HCT116 (cell line): ENCODE measurements at regions not wholly inside any gene's neighbourhood (a gene's known extent, or its start where the extent isn't known, plus 50 kb on each side); places are given as distances from the start of the nearest gene placed in this dataset.

Experiments used
- ATAC-seq: fragments of 200-7000 bp; cut with Tn5 transposase; 2 replicates; pipeline ENCODE4 v1.9.1; 2020; ENCODE audit warnings: mild to moderate bottlenecking, moderate library complexity
- BruUV-seq: library from RNA; stranded (reverse); fragments of 400-500 nt; replicated peaks from 2 replicates; lab custom pipeline; 2021; lab: Mats Ljungman, UMichigan
- CTCF ChIA-PET: fragments of 300-600 bp; sonication (Branson Sonifier 250); formaldehyde crosslinking; loops from one replicate; lab custom pipeline; 2021; ENCODE audit warnings: antibody characterized with exemption; lab: Charles Lee
- POLR2A ChIA-PET: fragments of 300-600, 350-600 bp; sonication (Branson Sonifier 250); formaldehyde crosslinking; loops from one replicate; lab custom pipeline; 2021; ENCODE audit warnings: antibody characterized with exemption; lab: Charles Lee
- RAD21 ChIA-PET, 2 experiments: fragments of 300-600 bp; sonication (Branson Sonifier 250); formaldehyde crosslinking; loops; one replicate each; lab custom pipeline; 2023; ENCODE audit warnings: low total read pairs in 2 of 2; ENCODE audit not compliant: uncharacterized antibody in 2 of 2, unreplicated experiment in 2 of 2, low non-redundant PET in 1 of 2; lab: Charles Lee
- DNase-seq: peaks from one replicate; pipeline ENCODE4 v3.0.0-alpha.2; 2010; ENCODE audit warnings: low read depth, low spot score
- H2AFZ ChIP-seq: fragments of 200-600 bp; shearing (Covaris generic), sonication (generic); 2 replicates; pipeline ENCODE4 v1.6.1; 2017; ENCODE audit warnings: low read depth, mixed run types, mixed read lengths, antibody characterized with exemption, low read length; ENCODE audit not compliant: poor library complexity, severe bottlenecking
- H3K27ac ChIP-seq: 2 replicates; pipeline ENCODE4 v1.5.1; 2012; ENCODE audit warnings: low read depth, low read length
- H3K27me3 ChIP-seq: fragments of 200-600 bp; sonication (generic); 2 replicates; pipeline ENCODE4 v1.6.1; 2016; ENCODE audit warnings: mixed run types, low read length, mixed read lengths; ENCODE audit not compliant: insufficient read depth
- H3K36me3 ChIP-seq, 2 experiments: fragments of 200-500 bp in 1 of 2; fragments of 200-600 bp in 1 of 2; sonication (Bioruptor generic) in 1 of 2; sonication (generic) in 1 of 2; 2 replicates each; pipeline versions ENCODE4 v1.5.1 to v1.6.1; 2014 to 2016; ENCODE audit warnings: low read length in 2 of 2, inconsistent platforms in 1 of 2, mixed read lengths in 1 of 2, mixed run types in 1 of 2; ENCODE audit not compliant: insufficient read depth in 2 of 2, control insufficient read depth in 1 of 2
- H3K4me1 ChIP-seq, 2 experiments: fragments of 200-600 bp in 1 of 2; sonication (generic) in 1 of 2; 2 replicates each; pipeline versions ENCODE4 v1.5.1 to v1.6.1; 2012 to 2017; ENCODE audit warnings: low read length in 2 of 2, inconsistent platforms in 1 of 2, mild to moderate bottlenecking in 1 of 2, mixed read lengths in 1 of 2, mixed run types in 1 of 2, moderate library complexity in 1 of 2; ENCODE audit not compliant: insufficient read depth in 2 of 2, control insufficient read depth in 1 of 2
- H3K4me2 ChIP-seq: fragments of 200-600 bp; sonication (generic); 2 replicates; pipeline ENCODE4 v1.6.1; 2017; ENCODE audit warnings: mixed run types, low read length, mixed read lengths
- H3K4me3 ChIP-seq, 2 experiments: fragments of 200-600 bp in 1 of 2; sonication (generic) in 1 of 2; replicated peaks in 1 of 2; 2 replicates each; pipeline ENCODE4 v1.5.1; 2011 to 2016; ENCODE audit warnings: low read length in 2 of 2, control low read depth in 1 of 2, low read depth in 1 of 2, mild to moderate bottlenecking in 1 of 2, mixed read lengths in 1 of 2, mixed run types in 1 of 2
- H3K79me2 ChIP-seq: fragments of 200-600 bp; sonication (generic); 2 replicates; pipeline ENCODE4 v1.6.1; 2017; ENCODE audit warnings: mild to moderate bottlenecking, mixed run types, low read length, moderate library complexity, mixed read lengths; ENCODE audit not compliant: insufficient read depth
- H3K9ac ChIP-seq: fragments of 200-600 bp; sonication (generic); 2 replicates; pipeline ENCODE4 v1.6.1; 2016; ENCODE audit warnings: low read length, mixed read lengths
- H3K9me2 ChIP-seq: fragments of 200-600 bp; sonication (generic), shearing (Covaris generic); 2 replicates; pipeline ENCODE4 v1.6.1; 2017; ENCODE audit warnings: mixed run types, mild to moderate bottlenecking, moderate library complexity; ENCODE audit not compliant: insufficient read depth
- H3K9me3 ChIP-seq, 2 experiments: fragments of 200-500 bp in 1 of 2; fragments of 200-600 bp in 1 of 2; sonication (Bioruptor generic) in 1 of 2; sonication (generic) in 1 of 2; 2 replicates each; pipeline ENCODE4 v1.6.1; 2014 to 2017; ENCODE audit warnings: low read length in 2 of 2, mixed read lengths in 2 of 2, inconsistent platforms in 1 of 2, low read depth in 1 of 2, mild to moderate bottlenecking in 1 of 2, mixed run types in 1 of 2, moderate library complexity in 1 of 2; ENCODE audit not compliant: control insufficient read depth in 1 of 2, insufficient read depth in 1 of 2
- H4K20me1 ChIP-seq: fragments of 200-600 bp; sonication (generic), shearing (Covaris generic); 2 replicates; pipeline ENCODE4 v1.6.1; 2017; ENCODE audit warnings: mixed run types, mild to moderate bottlenecking, moderate library complexity; ENCODE audit not compliant: insufficient read depth
- CBX3 ChIP-seq: IDR thresholded peaks from 2 replicates; pipeline ENCODE4 v1.6.1; 2012; ENCODE audit warnings: low read depth
- CTCF ChIP-seq, 3 experiments: fragments of 200-600 bp in 1 of 3; sonication (generic) in 1 of 3; IDR thresholded peaks in 2 of 3; conservative IDR thresholded peaks in 1 of 3; 2 replicates each; pipeline ENCODE4 v1.5.1; 2012 to 2017; ENCODE audit warnings: low read depth in 2 of 3, low read length in 2 of 3, antibody characterized with exemption in 1 of 3, borderline replicate concordance in 1 of 3, control low read depth in 1 of 3, mild to moderate bottlenecking in 1 of 3, mixed read lengths in 1 of 3, mixed run types in 1 of 3, moderate library complexity in 1 of 3; ENCODE audit not compliant: insufficient read depth in 1 of 3
- EGR1 ChIP-seq: IDR thresholded peaks from 2 replicates; pipeline ENCODE4 v1.6.1; 2012; ENCODE audit warnings: low read depth
- EZH2 ChIP-seq: fragments of 200-600 bp; sonication (generic); IDR thresholded peaks from 2 replicates; pipeline ENCODE4 v1.6.1; 2017; ENCODE audit warnings: antibody characterized with exemption, mixed run types
- EZH2phosphoT487 ChIP-seq: fragments of 200-600 bp; IDR thresholded peaks from 2 replicates; pipeline ENCODE4 v1.6.1; 2018; ENCODE audit warnings: antibody characterized with exemption, borderline replicate concordance
- FOSL1 ChIP-seq: IDR thresholded peaks from 2 replicates; pipeline ENCODE4 v1.6.1; 2012; ENCODE audit warnings: low read depth
- JUND ChIP-seq: IDR thresholded peaks from 2 replicates; pipeline ENCODE4 v1.6.1; 2012
- MAX ChIP-seq: IDR thresholded peaks from 2 replicates; pipeline ENCODE4 v1.6.1; 2012
- POLR2AphosphoS5 ChIP-seq: IDR thresholded peaks from 2 replicates; pipeline ENCODE4 v1.6.1; 2011; ENCODE audit warnings: mild to moderate bottlenecking, low read depth, low read length, moderate library complexity
- RAD21 ChIP-seq: IDR thresholded peaks from 2 replicates; pipeline ENCODE4 v1.6.1; 2012; ENCODE audit warnings: low read depth, mild to moderate bottlenecking
- SIN3A ChIP-seq: IDR thresholded peaks from 2 replicates; pipeline ENCODE4 v1.6.1; 2012; ENCODE audit warnings: low read depth
- SRF ChIP-seq: IDR thresholded peaks from 2 replicates; pipeline ENCODE4 v1.6.1; 2012; ENCODE audit warnings: low read depth
- TCF7L2 ChIP-seq: IDR thresholded peaks from 2 replicates; pipeline ENCODE4 v1.7.0; 2011; ENCODE audit warnings: borderline replicate concordance, inconsistent platforms; ENCODE audit not compliant: insufficient read depth, insufficient read length; ENCODE audit errors: extremely low read depth
- YY1 ChIP-seq: IDR thresholded peaks from 2 replicates; pipeline ENCODE4 v1.6.1; 2011; ENCODE audit warnings: low read length, low read depth, moderate library complexity, mild to moderate bottlenecking; ENCODE audit not compliant: insufficient replicate concordance; ENCODE audit errors: extremely low read depth
- ZBTB33 ChIP-seq: IDR thresholded peaks from 2 replicates; pipeline ENCODE4 v1.6.1; 2011; ENCODE audit warnings: mild to moderate bottlenecking, low read length, moderate library complexity; ENCODE audit not compliant: insufficient replicate concordance; ENCODE audit errors: extremely low read depth
- ZFX ChIP-seq: fragments of 450-650 bp; IDR thresholded peaks from 2 replicates; pipeline ENCODE4 v1.6.1; 2017
- intact Hi-C: fragments of 100-400 bp; cut with micrococcal nuclease; formaldehyde crosslinking; loops from 2 replicates; pipeline ENCODE4 v1.10.0; 2022
- TF ChIP-seq, protein P1 (sequence below): IDR thresholded peaks from 2 replicates; pipeline ENCODE4 v1.6.1; 2012; ENCODE audit warnings: low read depth

- no peaks in the 10 kb centered on the region for H3K9me2 ChIP-seq
- no peaks in the 10 kb centered on the region for H4K20me1 ChIP-seq
- H3K4me3 ChIP-seq, result no peak overlapping the region
- no peaks in the 10 kb centered on the region for H3K79me2 ChIP-seq
- H3K4me1 ChIP-seq, result no peaks in the 10 kb centered on the region
- POLR2A ChIA-PET, result no interaction called here
- CTCF ChIA-PET, result no interaction called here
- H3K27me3 ChIP-seq, result no peaks in the 10 kb centered on the region
- RAD21 ChIA-PET, result no interaction called here
- H3K9me3 ChIP-seq, result peaks cover 13 to 17% of the 10 kb centered on the region in 2 experiments; a peak in 2 of 4 replicates
- no peak for ATAC-seq
- no peak overlapping the region for H2AFZ ChIP-seq
- intact Hi-C loops, result no loop called here
- H3K27ac ChIP-seq, result no peak overlapping the region
- TF ChIP-seq ZFX (no peak), EZH2 (no peak), EZH2phosphoT487 (no peak), ZBTB33 (no peak), CTCF (IDR thresholded peaks at IDR 0.05 in 2 of 3, conservative IDR thresholded peaks at IDR 0.05 in 1 of 3; ENCODE audit: borderline replicate concordance in 1 of 3, insufficient read depth in 1 of 3, low read depth in 2 of 3, low read length in 2 of 3) (no peak), RAD21 (no peak), CBX3 (no peak), POLR2AphosphoS5 (no peak), EGR1 (no peak), JUND (no peak), FOSL1 (no peak), MAX (no peak), TCF7L2 (no peak), SIN3A (no peak), YY1 (no peak), SRF (no peak)
- TF ChIP-seq, protein P1, sequence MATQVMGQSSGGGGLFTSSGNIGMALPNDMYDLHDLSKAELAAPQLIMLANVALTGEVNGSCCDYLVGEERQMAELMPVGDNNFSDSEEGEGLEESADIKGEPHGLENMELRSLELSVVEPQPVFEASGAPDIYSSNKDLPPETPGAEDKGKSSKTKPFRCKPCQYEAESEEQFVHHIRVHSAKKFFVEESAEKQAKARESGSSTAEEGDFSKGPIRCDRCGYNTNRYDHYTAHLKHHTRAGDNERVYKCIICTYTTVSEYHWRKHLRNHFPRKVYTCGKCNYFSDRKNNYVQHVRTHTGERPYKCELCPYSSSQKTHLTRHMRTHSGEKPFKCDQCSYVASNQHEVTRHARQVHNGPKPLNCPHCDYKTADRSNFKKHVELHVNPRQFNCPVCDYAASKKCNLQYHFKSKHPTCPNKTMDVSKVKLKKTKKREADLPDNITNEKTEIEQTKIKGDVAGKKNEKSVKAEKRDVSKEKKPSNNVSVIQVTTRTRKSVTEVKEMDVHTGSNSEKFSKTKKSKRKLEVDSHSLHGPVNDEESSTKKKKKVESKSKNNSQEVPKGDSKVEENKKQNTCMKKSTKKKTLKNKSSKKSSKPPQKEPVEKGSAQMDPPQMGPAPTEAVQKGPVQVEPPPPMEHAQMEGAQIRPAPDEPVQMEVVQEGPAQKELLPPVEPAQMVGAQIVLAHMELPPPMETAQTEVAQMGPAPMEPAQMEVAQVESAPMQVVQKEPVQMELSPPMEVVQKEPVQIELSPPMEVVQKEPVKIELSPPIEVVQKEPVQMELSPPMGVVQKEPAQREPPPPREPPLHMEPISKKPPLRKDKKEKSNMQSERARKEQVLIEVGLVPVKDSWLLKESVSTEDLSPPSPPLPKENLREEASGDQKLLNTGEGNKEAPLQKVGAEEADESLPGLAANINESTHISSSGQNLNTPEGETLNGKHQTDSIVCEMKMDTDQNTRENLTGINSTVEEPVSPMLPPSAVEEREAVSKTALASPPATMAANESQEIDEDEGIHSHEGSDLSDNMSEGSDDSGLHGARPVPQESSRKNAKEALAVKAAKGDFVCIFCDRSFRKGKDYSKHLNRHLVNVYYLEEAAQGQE, result no peak
- DNase-seq, result no peak
- no peaks in the 10 kb centered on the region for H3K36me3 ChIP-seq
- BruUV-seq, result no TSS peak
- no peak overlapping the region for H3K4me2 ChIP-seq
- no peak overlapping the region for H3K9ac ChIP-seq
Observed at GRCh38 chr10:2488446-2489005, 578.8 kb upstream of the PFKP start.
